NT2/D1 (cell line): ENCODE measurements at regions not wholly inside any gene's neighbourhood (a gene's known extent, or its start where the extent isn't known, plus 50 kb on each side); places are given as distances from the start of the nearest gene placed in this dataset.

Experiments
- SUZ12 ChIP-seq: IDR thresholded peaks from 2 replicates; pipeline ENCODE4 v1.6.1; 2011; ENCODE audit not compliant: insufficient read length, insufficient read depth; ENCODE audit errors: extremely low read depth
- YY1 ChIP-seq: IDR thresholded peaks from 2 replicates; pipeline ENCODE4 v1.6.1; 2011; ENCODE audit not compliant: insufficient read length, insufficient read depth
- ZNF274 ChIP-seq: IDR thresholded peaks from 2 replicates; pipeline ENCODE4 v1.6.1; 2011; ENCODE audit warnings: mild to moderate bottlenecking, low read depth, low read length

GRCh38 chr11:95589893-95590612 lies 199.5 kb downstream of the FAM76B start:
- TF ChIP-seq YY1 = no peak
- no peak for TF ChIP-seq SUZ12
- no peak for TF ChIP-seq ZNF274
